Activated T-cell treated with anti-CD3 and anti-CD28 coated beads, Interleukin-2, amount 50 U/mL, for 24 hours (primary cell): ENCODE measurements at regions not wholly inside any gene's neighbourhood (a gene's known extent, or its start where the extent isn't known, plus 50 kb on each side); places are given as distances from the start of the nearest gene placed in this dataset.

Experiments
- DNase-seq: peaks from one replicate; pipeline ENCODE4 v3.0.0-alpha.2; 2020
- H3K27ac Mint-ChIP-seq: 2 replicates; pipeline ENCODE4 v1.8.0; 2020; ENCODE audit warnings: mild to moderate bottlenecking, mixed read lengths
- H3K27me3 Mint-ChIP-seq: 2 replicates; pipeline ENCODE4 v1.8.0; 2020; ENCODE audit warnings: mixed read lengths
- H3K36me3 Mint-ChIP-seq: 2 replicates; pipeline ENCODE4 v1.8.0; 2020; ENCODE audit warnings: low read depth, mixed read lengths
- H3K4me1 Mint-ChIP-seq: 2 replicates; pipeline ENCODE4 v1.8.0; 2020; ENCODE audit warnings: low read depth, mixed read lengths
- H3K4me3 Mint-ChIP-seq: 2 replicates; pipeline ENCODE4 v1.8.0; 2020; ENCODE audit warnings: mild to moderate bottlenecking, moderate library complexity, mixed read lengths
- H3K9me3 Mint-ChIP-seq: 2 replicates; pipeline ENCODE4 v1.8.0; 2020; ENCODE audit warnings: mixed read lengths

DNA sequence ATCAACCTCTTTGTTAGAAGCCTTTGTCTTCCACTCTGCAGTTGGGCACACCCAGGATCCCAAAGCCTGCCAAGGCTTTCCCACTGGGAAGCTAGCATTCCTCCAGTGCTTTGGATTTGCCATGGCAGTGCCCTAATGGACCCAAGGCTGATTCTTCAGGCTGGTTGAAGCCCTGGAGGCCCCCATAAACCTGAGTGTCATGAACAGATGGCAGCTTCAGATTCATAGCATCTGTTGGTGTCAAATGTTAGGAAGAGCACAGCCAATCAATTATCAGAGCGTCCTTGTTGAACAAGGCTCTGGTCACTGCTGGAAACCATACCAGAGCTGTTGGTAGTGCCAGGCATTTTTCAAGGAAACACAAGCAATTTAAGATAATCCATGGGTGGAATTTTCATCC is 241.1 kb upstream of the KLF4 start:
- no peak overlapping the region for H3K4me3 Mint-ChIP-seq
- no peak for DNase-seq
- no peaks in the 10 kb centered on the region for H3K27me3 Mint-ChIP-seq
- H3K27ac Mint-ChIP-seq = no peak overlapping the region
- no peaks in the 10 kb centered on the region for H3K4me1 Mint-ChIP-seq
- peaks cover 4% of the 10 kb centered on the region for H3K9me3 Mint-ChIP-seq
- H3K36me3 Mint-ChIP-seq = no peaks in the 10 kb centered on the region

DNA sequence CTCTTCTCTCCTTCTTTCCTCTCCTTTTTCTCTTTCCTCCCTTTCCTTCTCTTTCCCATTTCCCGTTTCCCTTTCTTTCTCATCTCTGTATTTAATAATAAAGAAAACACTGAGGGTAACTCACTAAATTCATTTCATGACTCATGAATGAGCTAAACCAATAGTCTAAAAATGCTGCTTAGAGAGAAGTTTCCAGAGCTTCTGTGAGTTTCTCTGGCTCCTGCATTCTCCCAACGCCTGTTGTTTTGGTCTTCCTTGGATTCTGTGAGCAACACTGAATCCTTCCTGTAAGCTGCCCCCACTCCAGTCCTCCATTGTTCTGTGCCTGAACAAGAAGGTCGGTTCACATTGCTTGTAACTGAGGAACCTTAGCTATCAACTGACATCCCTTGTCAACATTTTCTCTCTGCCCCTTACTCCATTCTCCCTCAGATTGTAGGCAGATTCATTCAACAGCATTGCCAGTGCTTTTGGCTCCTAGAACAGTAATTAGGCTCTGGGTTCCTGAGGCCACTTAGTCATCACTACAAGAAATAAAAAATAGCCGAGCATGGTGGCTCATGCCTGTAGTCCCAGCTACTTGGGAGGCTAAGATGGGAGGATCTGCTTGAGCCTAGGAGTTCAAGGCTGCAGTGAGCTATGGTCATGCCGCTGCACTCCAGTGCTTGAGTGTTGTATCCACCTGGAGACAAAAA is 237.7 kb upstream of the KLF4 start:
- no peaks in the 10 kb centered on the region for H3K36me3 Mint-ChIP-seq
- H3K27ac Mint-ChIP-seq = no peak overlapping the region
- H3K4me3 Mint-ChIP-seq = no peak overlapping the region
- H3K27me3 Mint-ChIP-seq = no peaks in the 10 kb centered on the region
- peaks cover 4% of the 10 kb centered on the region for H3K9me3 Mint-ChIP-seq
- DNase-seq = no peak
- no peaks in the 10 kb centered on the region for H3K4me1 Mint-ChIP-seq

DNA sequence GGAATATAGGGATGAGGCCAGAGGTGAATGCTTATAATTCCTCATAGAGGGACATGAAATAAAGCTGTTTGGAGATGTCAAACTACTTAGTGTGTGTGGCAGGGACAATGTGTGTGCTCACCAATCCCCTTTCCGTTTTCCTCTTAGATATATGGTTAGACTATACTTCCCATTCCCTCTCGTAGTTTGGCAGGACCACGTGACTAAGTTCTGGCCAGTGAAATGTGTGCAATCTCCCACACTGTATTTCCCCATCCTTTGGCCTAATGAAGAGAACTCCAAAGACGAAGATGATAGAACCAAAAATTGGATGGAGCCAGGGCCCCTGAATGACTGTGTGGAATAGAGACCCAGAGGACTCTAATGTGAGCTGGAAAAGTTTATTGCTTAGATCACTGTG is 233.4 kb upstream of the KLF4 start:
- no peak overlapping the region for H3K27ac Mint-ChIP-seq
- no peaks in the 10 kb centered on the region for H3K27me3 Mint-ChIP-seq

DNA sequence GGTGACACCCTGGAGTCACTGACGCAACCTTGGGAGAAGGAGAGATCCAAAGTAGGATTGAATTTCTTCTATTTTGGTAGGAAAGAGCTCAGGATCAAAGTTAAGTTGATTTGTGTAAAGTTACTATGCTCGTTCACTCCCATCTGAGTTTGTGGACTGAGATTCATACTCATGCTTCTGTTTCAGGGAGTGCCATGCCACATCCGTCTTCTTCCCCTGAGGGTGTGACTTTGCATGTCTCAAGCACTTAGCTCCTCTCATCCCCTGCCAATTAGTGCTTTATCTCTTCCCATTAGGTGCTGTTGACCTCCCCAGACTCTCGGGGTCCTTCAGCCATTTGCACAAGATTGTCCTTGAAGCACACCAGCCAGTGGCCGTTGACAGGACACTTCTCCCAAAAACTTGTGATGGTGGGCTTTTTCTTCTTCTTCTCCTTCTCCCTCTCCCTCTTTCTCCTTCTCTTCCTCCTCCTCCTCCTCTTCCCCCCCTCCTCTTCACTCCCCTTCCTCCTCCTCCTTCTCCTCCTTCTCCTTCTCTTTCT is 232.2 kb upstream of the KLF4 start:
- Mint-ChIP-seq H3K27me3 (no peaks in the 10 kb centered on the region), H3K4me3 (no peak overlapping the region), H3K9me3 (peaks cover 3% of the 10 kb centered on the region), H3K36me3 (no peaks in the 10 kb centered on the region), H3K27ac (no peak overlapping the region), H3K4me1 (no peaks in the 10 kb centered on the region)
- no peak for DNase-seq

More for the DNA sequence above, 233.4 kb upstream of the KLF4 start:
- no peaks in the 10 kb centered on the region for H3K36me3 Mint-ChIP-seq
- H3K4me1 Mint-ChIP-seq = no peaks in the 10 kb centered on the region
- no peaks in the 10 kb centered on the region for H3K9me3 Mint-ChIP-seq
- no peak for DNase-seq
- H3K4me3 Mint-ChIP-seq = no peak overlapping the region

DNA sequence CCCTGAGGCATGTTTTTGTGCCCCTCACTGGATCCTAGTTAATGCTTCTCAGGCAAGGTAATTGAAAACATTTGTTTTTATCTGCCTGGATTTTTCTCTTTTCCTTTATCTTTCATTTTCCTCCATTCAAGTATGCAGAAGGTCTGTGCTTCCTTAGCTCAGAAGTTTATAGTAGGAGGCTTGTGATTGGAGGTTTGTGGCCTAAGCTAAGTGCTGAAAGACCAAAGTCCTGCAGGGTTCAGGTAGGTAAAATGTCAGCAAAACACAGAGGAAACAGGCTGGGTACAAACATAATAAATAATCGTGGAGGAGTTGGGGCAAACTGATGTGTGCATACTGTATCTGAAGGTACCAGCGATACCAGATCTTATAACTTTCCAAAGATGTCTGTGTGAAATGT is 230.9 kb upstream of the KLF4 start:
- Mint-ChIP-seq H3K27ac (no peak overlapping the region), H3K4me1 (no peaks in the 10 kb centered on the region), H3K27me3 (no peaks in the 10 kb centered on the region), H3K36me3 (no peaks in the 10 kb centered on the region), H3K4me3 (no peak overlapping the region), H3K9me3 (peaks cover 3% of the 10 kb centered on the region)
- DNase-seq = no peak

DNA sequence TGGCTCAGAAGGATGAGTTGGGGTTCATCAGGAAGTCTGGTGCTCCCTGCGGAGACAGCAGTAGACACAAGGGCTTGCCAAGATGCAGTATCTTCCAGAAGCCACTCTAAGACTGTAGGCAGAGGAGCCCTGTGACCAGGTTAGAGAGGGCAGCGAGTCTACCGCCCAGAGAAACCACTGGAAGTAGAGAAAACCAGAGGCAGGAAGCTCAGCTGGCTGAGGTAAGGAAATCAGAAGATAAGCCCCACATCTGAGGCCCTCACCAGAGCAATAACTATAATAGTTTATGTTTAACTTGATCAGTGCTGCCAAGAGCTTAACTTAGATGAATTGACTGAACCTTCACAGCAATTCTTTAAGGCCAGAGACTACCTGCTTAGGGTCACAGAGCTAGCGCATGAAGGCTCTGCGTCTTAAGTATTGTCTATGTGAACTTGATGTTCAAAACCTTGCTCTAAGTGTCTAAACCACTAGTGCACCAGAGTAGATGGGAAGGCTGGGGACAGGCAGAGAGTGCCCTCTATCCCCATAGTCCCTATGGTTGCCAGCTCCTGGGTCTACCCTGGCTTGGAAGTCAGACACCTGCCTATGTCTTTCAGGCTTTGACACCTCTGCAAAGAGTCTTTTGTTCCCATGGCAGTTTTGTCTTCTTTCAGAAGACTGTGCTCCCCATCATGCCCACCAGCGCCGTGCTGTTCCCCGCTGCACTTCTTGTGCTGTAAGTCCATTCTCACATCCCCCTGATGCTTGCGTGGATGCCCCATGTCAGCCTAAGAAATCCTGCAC is 228.2 kb upstream of the KLF4 start:
- Mint-ChIP-seq H3K4me1 (no peaks in the 10 kb centered on the region), H3K27me3 (no peaks in the 10 kb centered on the region), H3K27ac (no peak overlapping the region), H3K4me3 (no peak overlapping the region), H3K36me3 (no peaks in the 10 kb centered on the region), H3K9me3 (peaks cover 6% of the 10 kb centered on the region)
- DNase-seq = no peak

DNA sequence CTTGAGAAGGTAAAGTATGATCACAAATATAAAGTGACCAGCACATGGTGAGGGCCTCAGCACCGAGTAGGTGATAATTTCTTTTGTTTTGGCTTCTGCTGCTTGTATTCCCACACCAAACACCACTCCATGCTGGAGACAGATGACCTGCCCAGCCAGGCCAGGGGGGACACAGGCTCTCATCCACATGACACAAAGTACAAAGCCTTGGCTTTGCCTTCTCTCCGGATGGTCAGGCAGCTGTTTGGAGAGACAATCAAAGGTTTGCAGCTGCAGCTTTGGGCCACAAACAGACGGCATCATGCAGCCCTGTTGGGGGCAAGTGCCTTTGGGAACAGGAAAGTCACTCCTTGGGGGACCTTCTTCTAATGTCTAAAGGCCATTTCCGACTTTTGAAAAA is 226.2 kb upstream of the KLF4 start:
- Mint-ChIP-seq H3K36me3 (no peaks in the 10 kb centered on the region), H3K27ac (no peak overlapping the region), H3K27me3 (no peaks in the 10 kb centered on the region), H3K9me3 (peaks cover 6% of the 10 kb centered on the region), H3K4me1 (no peaks in the 10 kb centered on the region), H3K4me3 (no peak overlapping the region)
- DNase-seq = no peak

DNA sequence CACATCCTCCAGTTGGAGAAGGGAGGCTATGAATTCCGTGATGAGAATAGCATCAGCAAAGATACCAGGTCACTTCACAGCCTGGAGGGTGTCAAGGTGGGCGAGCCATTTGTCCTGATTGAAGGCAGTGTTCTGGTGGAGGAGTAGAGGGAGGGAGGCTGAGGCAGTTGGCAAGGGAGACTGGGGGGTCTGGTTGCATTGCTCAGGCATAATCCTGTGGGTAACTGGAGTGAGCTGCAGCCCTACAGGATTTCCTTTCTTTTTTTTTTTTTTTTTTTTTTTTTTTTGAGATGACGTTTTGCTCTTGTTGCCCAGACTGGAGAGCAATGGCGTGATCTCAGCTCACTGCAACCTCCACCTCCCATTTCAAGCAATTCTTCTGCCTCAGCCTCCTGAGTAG is 223.9 kb upstream of the KLF4 start:
- no peak for DNase-seq
- H3K4me3 Mint-ChIP-seq = no peak overlapping the region
- no peak overlapping the region for H3K27ac Mint-ChIP-seq
- H3K36me3 Mint-ChIP-seq = no peaks in the 10 kb centered on the region
- peaks cover 6% of the 10 kb centered on the region for H3K9me3 Mint-ChIP-seq
- H3K27me3 Mint-ChIP-seq = no peaks in the 10 kb centered on the region
- H3K4me1 Mint-ChIP-seq = no peaks in the 10 kb centered on the region

DNA sequence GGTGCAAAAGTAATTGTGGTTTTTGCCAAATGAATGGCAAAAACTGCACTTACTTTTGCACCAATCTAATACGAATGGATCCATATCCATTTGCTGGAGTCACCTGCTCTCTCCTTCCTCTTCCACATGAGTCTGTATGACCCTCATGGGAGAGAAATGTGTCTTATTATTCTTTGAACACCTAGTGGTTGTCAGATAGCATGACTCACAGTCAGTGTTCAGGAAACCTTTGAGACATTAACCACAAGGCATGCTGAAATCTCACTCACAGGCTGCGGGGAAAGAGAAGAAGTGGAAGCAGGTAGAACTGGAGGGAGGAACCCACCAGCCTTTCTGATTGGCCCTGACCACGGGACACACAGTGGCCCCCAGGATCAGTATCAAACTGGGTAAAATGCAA is 222.8 kb upstream of the KLF4 start:
- no peak overlapping the region for H3K4me3 Mint-ChIP-seq
- no peaks in the 10 kb centered on the region for H3K4me1 Mint-ChIP-seq
- DNase-seq = no peak
- peaks cover 8% of the 10 kb centered on the region for H3K9me3 Mint-ChIP-seq
- H3K27ac Mint-ChIP-seq = no peak overlapping the region
- no peaks in the 10 kb centered on the region for H3K27me3 Mint-ChIP-seq
- no peaks in the 10 kb centered on the region for H3K36me3 Mint-ChIP-seq

DNA sequence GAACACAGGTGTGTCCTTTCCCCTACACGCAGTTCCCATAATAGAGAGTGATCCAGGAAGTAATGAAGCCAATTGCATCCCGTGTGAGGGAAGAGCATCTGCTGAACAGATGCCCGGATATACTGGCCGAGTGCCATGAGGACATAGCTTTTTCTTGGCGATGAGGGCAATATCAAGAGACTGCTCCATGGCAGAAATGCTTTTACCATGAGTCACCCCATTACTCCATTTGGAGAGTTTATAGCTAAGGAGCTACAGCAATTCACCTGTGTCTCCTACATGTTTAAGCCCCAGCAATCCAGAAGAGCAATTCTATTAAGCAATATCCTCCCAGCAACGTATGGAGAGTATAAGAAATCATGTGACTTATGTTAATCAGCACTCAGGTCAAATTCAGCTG is 222.0 kb upstream of the KLF4 start:
- Mint-ChIP-seq H3K4me3 (no peak overlapping the region), H3K27ac (no peak overlapping the region), H3K36me3 (no peaks in the 10 kb centered on the region)

DNA sequence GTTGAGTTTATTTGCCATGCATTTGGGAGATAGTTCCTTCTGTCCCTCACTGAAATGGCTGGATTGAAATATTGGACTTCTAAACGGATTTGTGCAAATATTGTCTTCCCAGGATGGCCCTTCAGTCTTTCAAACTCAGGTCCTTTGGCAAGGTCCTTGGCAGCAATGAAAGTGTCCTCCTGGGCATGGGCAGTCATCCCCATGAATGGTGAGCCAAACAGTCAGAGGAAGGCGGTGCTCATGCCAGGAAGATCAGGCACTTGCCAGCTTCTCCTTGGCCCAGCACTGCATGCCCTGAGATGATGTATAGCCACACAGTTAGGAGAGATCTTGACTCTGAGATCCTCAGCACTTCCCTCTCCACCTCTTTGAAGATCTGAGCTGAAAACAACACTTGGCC is 221.4 kb upstream of the KLF4 start:
- Mint-ChIP-seq H3K4me1 (no peaks in the 10 kb centered on the region), H3K36me3 (no peaks in the 10 kb centered on the region), H3K9me3 (peaks cover 6% of the 10 kb centered on the region), H3K27ac (no peak overlapping the region), H3K27me3 (no peaks in the 10 kb centered on the region), H3K4me3 (no peak overlapping the region)
- no peak for DNase-seq

More for the DNA sequence above, 222.0 kb upstream of the KLF4 start:
- H3K27me3 Mint-ChIP-seq = no peaks in the 10 kb centered on the region
- peaks cover 6% of the 10 kb centered on the region for H3K9me3 Mint-ChIP-seq
- H3K4me1 Mint-ChIP-seq = no peaks in the 10 kb centered on the region
- DNase-seq = no peak

DNA sequence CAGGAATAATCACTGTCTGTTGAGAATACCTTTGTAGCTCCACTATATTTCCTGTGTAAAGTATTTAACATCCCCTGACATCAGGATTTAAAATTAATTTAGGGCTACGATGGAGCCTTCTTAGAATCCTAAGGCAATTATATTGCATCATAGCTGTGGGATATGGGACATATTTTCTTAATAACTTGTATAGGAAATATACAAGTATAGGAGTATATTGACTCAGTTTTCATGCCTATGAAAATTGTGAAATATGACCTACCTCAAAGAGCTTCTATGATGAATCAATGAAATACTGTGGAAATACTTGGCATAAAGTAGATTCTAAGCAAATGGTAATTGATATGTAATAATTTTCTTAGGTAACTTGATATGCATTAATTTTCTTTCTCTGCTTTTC is 221.0 kb upstream of the KLF4 start:
- H3K4me1 Mint-ChIP-seq = no peaks in the 10 kb centered on the region
- H3K27me3 Mint-ChIP-seq = no peaks in the 10 kb centered on the region
- H3K27ac Mint-ChIP-seq = no peak overlapping the region
- peaks cover 6% of the 10 kb centered on the region for H3K9me3 Mint-ChIP-seq
- DNase-seq = no peak
- H3K4me3 Mint-ChIP-seq = no peak overlapping the region
- no peaks in the 10 kb centered on the region for H3K36me3 Mint-ChIP-seq

DNA sequence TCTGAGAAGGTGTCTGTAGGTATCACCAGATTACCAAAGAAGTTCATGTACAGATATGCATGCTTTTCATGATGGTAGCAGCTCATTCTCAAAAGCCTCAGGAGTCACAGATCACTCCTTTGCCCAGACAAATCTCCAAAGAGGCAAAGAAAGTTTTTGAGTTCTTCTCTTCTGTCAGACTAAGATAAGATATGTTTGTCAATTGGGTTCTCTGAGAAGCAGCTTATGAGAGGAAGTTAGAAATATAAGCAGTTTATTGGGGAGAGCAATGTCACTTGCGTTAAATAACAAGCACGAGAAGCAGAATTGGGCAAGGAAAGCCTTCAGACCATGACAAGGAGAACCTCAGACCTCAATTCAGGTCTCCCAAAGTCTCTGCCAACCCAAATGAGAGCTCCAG is 219.2 kb upstream of the KLF4 start:
- Mint-ChIP-seq H3K36me3 (no peaks in the 10 kb centered on the region), H3K9me3 (peaks cover 6% of the 10 kb centered on the region), H3K4me1 (no peaks in the 10 kb centered on the region), H3K27me3 (no peaks in the 10 kb centered on the region), H3K27ac (no peak overlapping the region), H3K4me3 (no peak overlapping the region)
- no peak for DNase-seq

DNA sequence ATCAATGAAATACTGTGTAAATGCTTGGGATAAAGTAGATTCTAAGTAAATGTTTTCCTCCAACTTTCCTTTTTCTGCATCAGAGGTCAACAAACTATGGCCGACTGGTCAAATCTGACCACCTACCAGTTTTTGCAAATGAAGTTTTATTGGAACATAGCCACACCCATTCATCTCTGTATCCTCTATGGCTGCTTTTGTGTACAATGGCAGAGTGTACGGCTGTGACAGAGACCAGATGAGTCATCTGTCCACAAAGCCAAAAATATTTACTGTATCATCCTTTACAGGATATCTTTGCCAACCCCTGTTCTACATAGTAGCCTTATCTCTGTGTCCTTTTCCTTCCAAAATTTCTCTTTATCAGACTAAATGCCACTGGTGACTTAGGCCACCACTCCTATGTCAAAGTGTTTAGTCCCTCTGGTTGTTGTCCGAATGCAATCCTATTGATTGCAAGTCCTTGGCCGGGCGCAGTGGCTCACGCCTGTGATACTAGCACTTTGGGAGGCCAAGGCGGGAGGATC is 218.4 kb upstream of the KLF4 start:
- no peaks in the 10 kb centered on the region for H3K27me3 Mint-ChIP-seq
- H3K36me3 Mint-ChIP-seq = no peaks in the 10 kb centered on the region
- no peak for DNase-seq

DNA sequence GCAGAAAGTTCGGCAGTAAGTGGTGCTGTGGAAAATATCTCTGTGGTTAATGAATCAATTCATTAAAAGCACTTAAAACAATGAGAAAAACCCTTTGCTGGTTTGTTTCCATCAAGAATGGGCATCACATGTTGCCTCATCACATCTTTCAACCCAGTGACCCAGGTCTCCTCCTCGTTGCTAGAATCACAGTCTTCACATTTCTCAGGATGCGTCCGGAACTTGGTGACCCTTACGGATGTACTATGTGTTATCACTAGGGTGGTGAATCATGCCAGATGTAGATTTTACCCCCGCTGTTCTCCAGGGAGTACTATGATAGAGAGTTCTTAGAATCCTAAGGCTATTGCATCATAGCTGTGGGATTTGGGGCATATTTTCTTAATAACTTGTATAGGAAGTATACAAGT is 217.9 kb upstream of the KLF4 start:
- H3K36me3 Mint-ChIP-seq = no peaks in the 10 kb centered on the region
- H3K4me3 Mint-ChIP-seq = no peak overlapping the region
- H3K9me3 Mint-ChIP-seq = peaks cover 2% of the 10 kb centered on the region
- H3K4me1 Mint-ChIP-seq = no peaks in the 10 kb centered on the region
- H3K27ac Mint-ChIP-seq = no peak overlapping the region
- no peak for DNase-seq
- no peaks in the 10 kb centered on the region for H3K27me3 Mint-ChIP-seq

More for the DNA sequence above, 218.4 kb upstream of the KLF4 start:
- peaks cover 2% of the 10 kb centered on the region for H3K9me3 Mint-ChIP-seq
- H3K27ac Mint-ChIP-seq = no peak overlapping the region
- H3K4me3 Mint-ChIP-seq = no peak overlapping the region
- no peaks in the 10 kb centered on the region for H3K4me1 Mint-ChIP-seq
